ENCODE measurements at regions not wholly inside any gene's neighbourhood (a gene's known extent, or its start where the extent isn't known, plus 50 kb on each side); places are given as distances from the start of the nearest gene placed in this dataset.

GRCh38 chr5:88542786-88543185, 274.1 kb upstream of the TMEM161B start:
- TF ChIP-seq CTCF (IDR thresholded peaks at IDR 0.05; ENCODE audit: insufficient read depth, low read depth, low read length) = no peak
- TF ChIP-seq EZH2 (IDR thresholded peaks at IDR 0.05; ENCODE audit: insufficient read depth, low read length) = no peak
